ENCODE measurements at regions not wholly inside any gene's neighbourhood (a gene's known extent, or its start where the extent isn't known, plus 50 kb on each side); places are given as distances from the start of the nearest gene placed in this dataset.
A peak's percentile ranks its signal among the peaks of the same experiment; 100 is the strongest.
"Not testable (repeated sequence)": the region's sequence is repeated elsewhere in the genome, so short reads cannot be mapped to it uniquely, and the experiment has no call there.

DNA sequence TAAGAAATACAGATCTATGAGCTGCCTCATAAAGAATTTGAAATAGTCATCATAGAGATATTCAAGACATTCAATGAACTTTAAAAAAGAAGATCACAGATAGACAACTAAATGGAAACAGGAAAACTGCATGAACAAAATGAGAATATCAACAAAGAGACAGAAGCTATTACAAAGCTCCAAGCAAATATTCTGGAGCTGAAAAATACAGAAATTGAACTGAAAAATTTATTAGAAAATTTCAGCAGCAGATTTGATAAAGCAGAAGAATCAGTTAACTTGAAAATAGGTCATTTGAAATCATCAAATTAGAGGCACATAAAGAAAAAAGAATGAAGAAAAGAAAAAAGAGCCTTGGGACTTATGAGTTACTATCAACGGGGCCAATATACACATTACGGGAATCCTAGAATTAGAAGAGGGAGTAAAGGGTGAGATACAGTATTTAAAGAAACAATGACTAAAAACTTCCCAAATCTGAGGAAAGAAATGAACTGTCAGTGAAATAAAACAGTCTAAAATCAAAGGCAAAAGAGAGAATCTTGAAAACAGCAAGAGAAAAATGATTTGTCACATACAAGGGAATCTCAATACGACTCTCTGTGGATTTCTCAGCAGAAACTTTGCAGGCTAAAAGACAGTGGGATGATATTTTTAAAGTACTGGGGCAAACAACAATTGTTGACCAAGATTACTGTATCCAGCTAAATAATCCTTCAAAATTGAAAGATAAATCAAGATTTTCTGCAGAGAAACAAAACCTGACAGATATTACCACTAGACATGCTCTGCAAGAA, 641.6 kb downstream of the ANKRD50 start:
- DNase-seq = no peak

DNA sequence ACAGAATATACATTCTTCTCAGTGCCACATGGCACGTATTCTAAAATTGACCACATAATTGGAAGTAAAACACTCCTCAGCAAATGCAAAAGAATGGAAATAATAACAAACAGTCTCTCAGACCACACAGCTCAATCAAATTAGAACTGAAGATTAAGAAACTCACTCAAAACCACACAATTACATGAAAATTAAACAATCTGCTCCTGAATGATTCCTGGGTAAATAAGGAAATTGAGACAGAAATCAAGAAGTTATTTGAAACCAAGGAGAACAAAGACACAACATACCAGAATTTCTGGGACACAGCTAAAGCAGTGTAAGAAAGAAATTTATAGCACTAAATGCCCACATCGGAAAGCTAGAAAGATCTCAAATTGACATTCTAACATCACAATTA, 637.3 kb downstream of the ANKRD50 start:
- DNase-seq = not testable (repeated sequence)

DNA sequence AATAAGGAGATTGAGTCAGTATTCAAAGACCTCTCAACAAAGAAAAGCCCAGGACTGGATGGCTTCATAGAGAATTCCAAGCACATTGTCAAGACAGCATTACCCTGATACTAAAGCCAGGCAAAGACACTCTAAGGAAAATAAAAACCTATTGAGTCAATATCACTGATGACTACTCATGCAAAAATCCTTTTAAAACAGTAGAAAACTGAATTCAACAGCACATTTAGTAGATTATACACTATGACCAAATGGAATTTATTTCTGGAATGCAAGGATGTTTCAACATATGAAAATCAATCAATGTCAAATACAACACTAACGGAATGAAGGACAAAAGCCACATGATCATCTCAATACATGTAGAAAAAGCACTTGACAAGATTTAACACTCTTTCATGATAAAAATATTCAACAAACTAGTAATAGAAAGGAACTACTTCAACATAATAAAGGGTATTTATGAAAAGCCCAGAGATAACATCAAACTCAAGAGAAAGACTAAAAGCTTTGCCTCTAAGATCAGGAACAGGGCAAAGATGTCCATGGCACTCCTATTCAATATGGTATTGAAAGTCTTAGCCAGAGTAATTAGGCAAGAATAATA, 633.3 kb downstream of the ANKRD50 start:
- DNase-seq = no peak

DNA sequence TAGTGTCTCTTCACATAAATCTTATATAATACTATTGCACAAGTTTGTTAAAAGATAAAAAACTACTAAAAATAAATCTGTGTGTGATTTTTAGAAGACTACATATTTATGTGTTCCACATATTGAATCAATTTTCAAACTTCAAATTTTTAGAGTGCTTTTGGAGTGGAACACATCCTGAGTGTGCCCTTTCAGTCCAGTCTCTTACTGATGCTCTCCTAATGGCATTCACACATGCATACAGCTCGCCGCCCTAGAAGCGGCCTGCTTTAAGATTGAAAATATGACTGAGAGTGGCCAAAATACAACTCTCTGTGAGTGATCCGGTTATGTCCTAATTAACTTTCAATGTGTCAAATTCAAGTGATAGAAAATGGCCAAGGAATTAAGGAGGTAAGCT, 628.8 kb downstream of the ANKRD50 start:
- DNase-seq = no peak

DNA sequence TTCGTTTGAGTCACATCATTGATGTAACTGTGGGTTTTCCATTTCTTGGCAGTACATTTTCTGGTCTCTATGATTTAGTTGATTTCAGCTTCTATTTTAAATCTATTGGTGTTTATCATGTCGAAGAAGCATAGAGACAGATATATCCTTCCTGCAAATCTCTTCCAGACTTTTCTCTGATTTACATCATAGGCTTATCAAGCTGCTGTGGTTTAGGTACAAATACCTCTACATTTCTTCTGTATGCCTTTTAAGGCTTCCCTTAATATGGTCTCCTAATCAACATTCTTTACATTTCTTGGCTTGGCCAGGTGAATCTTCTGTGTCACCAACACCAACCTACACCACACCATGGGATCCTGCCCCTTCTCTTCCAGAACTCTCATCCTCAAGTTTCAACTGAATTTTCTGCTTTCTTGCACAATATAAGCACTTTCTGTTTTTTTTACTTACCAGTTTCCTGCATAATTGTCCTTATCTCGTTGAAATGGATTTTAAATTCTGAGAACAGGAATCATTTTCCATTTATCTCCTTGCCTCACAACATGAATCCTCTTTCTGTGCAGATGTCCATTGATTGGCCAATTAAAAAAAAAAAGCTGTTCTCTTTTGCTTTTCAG, 626.9 kb downstream of the ANKRD50 start:
- DNase-seq = no peak

DNA sequence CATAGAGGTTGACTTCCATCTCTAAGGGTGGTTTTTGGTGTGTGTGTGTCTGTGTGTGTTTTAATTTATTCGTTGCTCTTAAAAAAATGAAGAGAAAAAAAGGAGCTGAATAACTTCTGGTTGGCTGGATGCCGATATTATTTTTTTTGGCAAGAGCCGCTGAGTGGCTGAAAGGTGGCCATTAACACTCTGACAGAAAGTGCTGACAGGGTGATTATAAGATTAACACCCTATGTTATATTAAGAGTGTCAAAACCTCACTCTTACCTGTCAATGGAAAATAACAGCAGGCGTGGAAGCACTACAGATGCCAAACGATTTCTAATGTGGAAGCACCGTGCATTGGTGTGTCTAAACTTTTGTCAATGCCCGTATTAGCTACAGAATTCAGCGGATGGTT, 622.5 kb downstream of the ANKRD50 start:
- DNase-seq = no peak

DNA sequence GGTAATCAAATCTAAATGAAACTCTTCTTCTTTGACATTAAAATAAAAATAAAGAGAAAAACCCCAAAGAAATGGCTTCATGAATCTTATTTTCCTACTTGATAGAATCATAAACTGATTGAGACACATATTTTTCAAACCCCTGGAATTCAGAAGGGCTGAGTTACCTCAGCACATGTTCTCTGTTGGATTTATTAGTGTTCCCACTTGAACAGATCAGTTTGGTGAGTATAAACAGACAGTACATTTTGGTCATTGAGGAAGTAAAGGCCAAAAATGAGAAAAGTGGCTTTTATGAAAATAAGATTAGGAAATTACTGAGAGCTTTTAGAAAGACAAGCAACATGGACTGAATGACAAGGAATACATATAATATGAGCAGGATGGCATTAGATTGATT, 620.4 kb downstream of the ANKRD50 start:
- no peak for DNase-seq

DNA sequence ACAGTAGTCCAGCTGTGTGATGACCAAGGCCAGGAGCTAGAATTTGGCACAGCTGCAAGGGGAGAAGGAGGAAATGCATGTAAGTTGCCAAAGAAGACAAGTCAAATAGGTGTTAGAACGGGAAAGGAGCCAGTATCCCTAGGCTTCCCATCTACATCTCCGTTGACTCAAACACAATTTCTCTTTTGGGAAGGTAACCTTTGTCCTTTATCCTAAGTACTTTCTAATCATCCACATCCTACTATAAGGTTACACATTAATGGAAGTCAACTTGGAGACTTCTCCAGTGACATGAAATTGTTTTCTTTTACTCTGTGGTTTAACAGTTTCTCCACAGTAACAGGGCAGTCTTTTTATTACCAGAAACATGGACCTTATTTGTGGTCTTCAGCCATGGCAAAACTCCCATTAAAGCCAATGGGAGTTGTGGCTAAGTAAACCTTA, 620.0 kb downstream of the ANKRD50 start:
- no peak for DNase-seq

DNA sequence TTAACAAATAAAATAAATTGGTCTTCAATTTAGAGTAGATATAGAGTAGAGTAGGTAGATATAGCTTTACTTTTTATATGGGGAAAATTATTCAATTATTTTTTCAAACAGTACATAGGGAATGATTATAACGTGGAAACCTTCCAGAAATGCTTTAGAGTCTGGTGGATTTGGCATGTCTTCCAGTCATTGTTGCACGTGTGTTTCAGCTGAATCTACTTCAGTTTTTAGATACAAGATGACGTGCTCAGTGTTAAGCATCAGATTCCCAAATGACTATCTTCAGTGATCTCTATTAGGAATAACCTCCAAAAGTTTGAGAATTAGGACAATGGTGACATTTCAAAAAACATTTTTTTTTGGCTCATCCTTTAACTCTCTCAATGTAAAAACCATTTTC, 616.9 kb downstream of the ANKRD50 start:
- no peak for DNase-seq

DNA sequence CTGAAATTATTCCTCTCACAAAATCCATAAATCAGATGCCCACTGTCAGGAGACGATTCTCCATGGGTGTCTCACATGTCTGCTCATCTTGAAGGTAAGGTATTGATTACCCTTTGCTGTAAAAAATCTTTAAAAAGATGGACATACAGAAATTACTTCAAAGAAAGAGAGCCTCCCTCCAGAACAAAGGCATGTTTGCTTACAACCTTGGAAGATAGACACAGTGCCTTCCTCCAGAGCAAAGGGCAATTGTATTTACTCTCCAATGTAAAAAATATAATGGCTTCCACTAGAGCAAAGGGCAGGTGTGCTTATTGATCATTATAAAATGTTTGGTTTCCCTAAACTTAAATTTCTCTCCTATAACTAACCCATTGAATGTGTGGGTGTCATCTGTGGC, 616.2 kb downstream of the ANKRD50 start:
- DNase-seq = no peak

DNA sequence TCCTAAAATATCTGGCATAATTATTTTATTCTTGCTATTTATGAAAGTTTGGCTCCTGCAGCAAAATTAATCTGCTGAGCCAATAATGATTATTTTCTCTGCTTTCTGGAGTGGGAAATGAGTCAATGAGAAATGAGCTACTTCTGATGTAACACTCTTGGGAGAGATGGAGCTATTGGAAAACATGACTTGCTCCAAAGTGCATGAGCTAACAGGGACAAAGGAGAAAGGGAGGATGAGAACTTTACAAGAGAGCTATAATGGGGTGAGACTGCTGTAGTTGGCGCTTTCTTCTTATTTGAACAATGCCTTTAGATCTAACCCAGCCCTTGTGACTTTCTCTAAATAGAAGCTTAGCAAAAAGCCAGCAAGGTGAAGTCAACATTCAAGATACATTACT, 615.1 kb downstream of the ANKRD50 start:
- no peak for DNase-seq

DNA sequence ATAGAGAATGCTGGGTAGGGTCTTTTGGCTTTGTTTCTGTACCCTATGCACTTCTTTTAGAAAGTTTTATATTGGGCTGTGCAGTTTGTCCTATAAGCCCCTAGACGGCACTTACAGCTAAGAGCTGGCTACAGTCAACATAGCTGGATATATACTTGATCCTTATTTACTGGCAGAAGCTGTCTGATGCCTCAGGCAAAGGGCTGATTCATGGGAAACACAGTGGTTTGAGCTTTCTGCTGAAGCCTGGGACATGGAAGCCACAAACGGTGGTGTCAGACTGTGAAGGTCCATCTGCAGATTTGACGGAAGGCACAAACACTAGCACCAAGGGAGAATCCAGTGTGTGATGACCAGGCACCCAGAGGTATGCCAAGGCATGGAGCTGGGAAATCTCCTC, 608.4 kb downstream of the ANKRD50 start:
- DNase-seq = no peak

DNA sequence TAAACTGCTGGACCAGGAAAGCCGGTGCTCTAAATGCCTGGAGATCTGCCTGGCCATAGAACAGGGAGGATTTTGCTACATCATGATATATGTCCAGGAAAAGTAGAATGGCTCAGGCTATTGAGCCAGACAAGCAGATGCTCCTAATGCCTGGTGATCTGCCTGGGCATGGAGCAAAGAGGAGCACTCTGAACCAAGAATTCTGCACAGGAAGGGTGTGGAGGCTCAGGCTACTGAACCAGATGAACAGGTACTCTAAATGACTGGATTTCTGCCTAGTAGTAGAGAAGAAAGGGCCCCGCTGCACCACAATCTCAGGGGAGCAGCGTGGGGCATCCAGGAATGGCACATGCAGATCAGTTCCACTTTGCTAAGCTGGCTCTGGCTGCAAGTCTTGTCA, 607.9 kb downstream of the ANKRD50 start:
- DNase-seq = no peak

DNA sequence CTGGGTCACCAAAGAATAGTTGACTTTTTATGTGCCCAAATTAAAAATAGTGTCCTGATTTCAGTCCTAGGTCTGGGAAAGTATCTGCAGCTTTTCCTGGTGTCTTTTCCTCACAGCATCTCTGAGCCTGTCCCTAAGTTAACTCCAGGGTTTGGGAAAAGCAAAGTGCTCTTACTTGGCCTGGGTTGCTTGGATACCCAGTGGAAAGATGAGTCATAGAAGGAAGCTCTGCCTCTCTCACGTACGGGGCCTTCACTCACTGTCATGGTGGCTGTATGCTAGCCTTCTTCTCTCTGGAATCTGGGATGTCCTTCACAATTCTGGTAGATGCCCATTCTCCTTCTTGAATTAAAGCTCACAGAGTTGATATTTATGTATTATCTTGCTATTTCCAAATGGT, 607.3 kb downstream of the ANKRD50 start:
- no peak for DNase-seq

DNA sequence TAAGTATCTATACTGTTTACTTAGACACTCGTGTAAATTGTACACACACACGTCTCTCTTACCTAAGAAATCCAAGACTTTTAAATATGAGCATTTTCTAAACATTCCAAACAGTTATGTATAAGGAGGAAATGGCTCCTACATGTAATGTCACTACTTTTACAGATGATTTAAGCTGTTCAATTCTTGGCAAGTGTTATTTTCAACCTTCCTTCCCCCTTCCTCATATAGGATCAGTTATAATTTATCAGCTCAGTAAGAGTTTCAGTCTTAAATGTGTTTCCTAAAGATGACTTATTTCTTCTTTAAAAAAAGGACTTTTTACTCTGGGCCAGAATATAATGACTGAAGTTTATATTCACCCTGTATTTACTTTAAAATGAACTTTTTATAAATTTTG, 601.1 kb downstream of the ANKRD50 start:
- no peak for DNase-seq

DNA sequence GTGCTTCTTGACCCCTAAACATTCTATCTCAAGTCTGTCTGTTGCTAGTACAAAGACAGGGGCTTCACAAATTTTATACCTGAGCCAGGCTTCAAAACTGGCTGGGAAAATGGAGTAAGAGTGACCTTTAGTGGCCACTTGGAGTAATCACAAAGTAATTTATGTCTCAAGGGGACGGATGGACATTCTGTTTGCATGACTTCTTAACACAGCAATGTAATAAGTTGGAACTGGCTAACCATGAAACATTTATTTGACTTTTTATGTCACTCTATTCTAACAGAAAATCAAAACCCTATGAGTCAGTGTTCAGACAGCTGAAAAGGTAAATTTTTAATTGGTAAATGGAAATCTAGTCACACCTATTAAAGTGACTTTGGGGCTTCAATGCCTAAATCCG, 600.6 kb downstream of the ANKRD50 start:
- peak; percentile 13 for DNase-seq

DNA sequence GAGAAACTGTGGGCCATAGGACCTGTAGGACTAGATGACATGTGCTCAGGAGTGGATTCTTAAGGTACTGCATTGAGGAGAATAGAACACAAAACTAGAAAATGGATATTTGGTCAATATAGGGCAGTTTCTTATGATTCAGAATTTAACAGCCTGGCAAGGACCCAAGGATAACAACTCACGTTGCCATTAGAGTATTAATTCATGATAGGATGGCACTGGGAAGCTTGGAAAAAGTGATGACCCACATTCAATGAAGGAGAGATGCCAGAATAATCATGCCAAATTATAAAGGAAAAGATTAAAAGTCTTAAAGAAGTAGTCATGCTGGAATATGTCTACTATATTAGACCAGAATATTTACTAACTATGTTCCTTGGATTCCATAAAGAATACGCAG, 594.5 kb downstream of the ANKRD50 start:
- no peak for DNase-seq

DNA sequence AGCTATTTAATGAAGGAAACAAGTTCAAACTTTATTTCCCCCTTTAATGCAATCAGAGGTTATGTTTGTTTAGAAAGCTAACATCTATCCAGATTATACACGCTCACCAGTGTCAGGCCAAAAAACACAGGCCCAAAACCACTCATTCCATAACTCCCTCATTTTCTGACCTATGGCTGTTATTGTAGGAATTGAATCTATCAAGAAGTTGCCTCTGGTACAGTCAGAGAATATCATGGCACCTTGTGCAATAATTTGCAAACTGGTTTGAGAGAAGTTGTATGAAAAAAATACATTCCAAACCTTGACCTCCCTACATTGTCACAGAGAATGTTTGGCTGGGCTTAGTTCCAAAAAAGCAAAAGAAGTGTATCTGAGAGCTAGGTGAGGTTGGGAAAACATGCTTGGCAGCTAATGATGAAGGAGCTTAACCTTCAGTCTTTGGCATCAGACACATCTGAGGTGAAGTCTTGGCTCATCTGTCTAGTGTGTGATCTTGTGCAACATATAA, 591.0 kb downstream of the ANKRD50 start:
- DNase-seq = no peak

DNA sequence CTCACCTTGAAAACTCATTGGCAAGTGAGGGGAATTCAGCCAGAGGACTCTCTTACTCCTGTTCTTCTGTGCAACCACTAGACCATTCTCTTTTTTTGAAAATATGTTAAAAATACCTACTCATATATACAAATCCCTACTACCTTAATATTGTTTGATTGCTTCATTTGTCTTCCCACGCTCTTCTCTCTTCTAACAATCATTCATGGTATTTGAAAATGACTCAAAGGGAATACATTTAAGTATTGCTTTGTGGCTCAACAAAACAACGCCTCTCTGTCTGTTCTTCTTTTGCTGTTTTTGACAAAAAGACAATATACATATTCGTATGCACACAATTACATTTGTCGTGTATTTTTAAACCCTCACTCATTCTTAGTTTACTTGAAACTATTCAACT, 589.4 kb downstream of the ANKRD50 start:
- no peak for DNase-seq

DNA sequence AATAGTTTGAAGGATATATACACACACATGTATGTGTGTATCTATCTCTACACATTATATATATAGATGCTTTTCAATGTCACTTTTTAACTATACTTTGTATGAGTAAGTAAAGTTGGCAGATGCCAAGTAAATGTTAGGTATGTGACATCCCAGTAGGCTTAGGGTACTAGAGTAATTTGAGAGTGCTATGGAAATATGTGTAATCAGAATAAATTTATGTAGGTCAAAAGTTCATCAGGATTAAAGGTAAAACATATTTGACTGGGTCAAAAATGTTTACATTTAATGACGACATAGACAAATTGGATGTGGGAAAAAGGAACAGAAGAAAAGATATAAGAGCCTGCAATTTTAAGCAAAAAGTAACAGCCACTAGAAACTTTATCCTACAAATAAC, 588.8 kb downstream of the ANKRD50 start:
- DNase-seq = no peak

DNA sequence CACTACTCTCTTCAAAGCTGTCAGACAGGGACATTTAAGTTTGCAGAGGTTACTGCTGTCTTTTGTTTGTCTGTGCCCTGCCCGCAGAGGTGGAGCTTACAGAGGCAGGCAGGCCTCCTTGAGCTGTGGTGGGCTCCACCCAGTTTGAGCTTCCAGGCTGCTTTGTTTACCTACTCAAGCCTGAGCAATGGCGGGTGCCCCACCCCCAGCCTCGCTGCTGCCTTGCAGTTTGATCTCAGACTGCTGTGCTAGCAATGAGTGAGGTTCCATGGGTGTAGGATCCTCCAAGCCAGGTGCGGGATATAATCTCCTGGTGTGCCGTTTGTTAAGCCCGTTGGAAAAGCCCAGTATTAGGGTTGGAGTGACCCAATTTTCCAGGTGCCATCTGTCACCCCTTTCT, 581.2 kb downstream of the ANKRD50 start:
- DNase-seq = not testable (repeated sequence)

DNA sequence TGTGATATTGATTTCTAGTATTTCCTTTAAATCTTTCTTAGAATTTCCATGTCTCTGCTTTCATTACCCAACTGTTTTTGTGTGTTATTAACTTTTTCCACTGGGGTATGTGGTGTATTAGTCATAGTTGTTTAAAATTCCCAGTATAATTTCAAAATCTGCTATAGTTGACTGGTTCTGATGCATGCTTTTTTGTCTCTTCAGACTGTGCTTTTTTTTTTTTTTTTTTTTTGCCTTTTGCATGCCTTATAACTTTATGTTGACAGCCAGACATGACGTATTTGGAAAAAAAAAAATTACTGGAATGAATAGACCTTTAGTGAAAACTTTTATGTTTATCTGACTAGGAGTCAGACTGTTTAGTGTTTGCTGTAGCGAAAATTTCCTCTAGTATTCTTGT, 580.4 kb downstream of the ANKRD50 start:
- no peak for DNase-seq

DNA sequence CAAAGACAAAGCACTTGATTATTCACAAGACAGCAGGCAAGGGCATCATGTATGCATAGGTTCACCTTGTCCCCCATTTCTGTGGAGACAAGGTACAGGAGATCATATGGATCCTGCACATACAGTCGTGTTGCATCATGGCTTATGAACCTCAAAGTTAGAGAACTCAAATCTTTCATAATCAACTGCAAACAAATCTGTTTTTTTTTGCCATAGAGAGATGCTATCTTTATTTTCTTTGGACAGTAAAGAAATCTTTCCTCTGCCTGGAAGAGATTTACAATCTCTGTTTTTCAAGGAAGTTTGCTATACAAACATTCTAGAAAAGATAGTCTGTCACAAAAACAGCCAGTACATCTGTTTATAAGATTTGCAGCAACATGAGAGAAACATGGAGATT, 578.8 kb downstream of the ANKRD50 start:
- no peak for DNase-seq

DNA sequence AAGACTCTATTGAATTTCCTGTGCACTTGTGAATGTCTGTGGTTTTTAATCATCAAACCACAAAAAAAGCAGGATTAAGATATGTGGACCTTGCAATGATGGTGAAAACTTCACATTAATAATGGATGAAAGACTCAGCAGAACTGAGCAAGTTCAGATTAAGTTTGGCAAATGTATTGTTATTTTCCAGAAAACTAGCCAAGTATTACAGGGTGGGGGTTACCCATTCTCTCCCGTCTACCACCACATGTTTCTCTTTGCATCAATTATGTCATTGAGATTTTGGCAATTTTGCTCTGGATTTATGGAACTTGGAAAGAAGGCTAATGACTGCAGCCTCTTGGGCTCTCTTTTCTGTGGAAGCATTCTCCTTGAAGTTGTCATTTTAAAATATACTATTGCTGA, 577.1 kb downstream of the ANKRD50 start:
- DNase-seq = no peak

Data from RPMI8226 (cell line).